BLaER1 treated with 17β-estradiol and CSF1 and Interleukin-3, amounts not matched to agents 10 nM and 100 nM (cell line): ENCODE measurements at regions not wholly inside any gene's neighbourhood (a gene's known extent, or its start where the extent isn't known, plus 50 kb on each side); places are given as distances from the start of the nearest gene placed in this dataset.
"Not testable (repeated sequence)": the region's sequence is repeated elsewhere in the genome, so short reads cannot be mapped to it uniquely, and the experiment has no call there.

Experiments
- H3K27ac ChIP-seq, 11 experiments: shearing (Covaris generic); formaldehyde crosslinking; 2 replicates each; pipeline ENCODE4 v1.8.1; 2022
- H3K27me3 ChIP-seq, 11 experiments: shearing (Covaris generic); formaldehyde crosslinking; 2 replicates each; pipeline ENCODE4 v1.8.1; 2022
- H3K36me3 ChIP-seq, 11 experiments: shearing (Covaris generic); formaldehyde crosslinking; 2 replicates each; pipeline ENCODE4 v1.8.1; 2022
- H3K4me1 ChIP-seq, 10 experiments: shearing (Covaris generic); formaldehyde crosslinking; 2 replicates each; pipeline ENCODE4 v1.8.1; 2022
- H3K4me2 ChIP-seq, 11 experiments: shearing (Covaris generic); formaldehyde crosslinking; 2 replicates each; pipeline ENCODE4 v1.8.1; 2022
- H3K4me3 ChIP-seq, 10 experiments: shearing (Covaris generic); formaldehyde crosslinking; 2 replicates each; pipeline ENCODE4 v1.8.1; 2022
- H3K9ac ChIP-seq, 11 experiments: shearing (Covaris generic); formaldehyde crosslinking; 2 replicates each; pipeline ENCODE4 v1.8.1; 2022
- H3K9me3 ChIP-seq, 11 experiments: shearing (Covaris generic); formaldehyde crosslinking; replicated peaks in 1 of 11; 2 replicates each; pipeline ENCODE4 v1.8.1; 2022
- H4K20me1 ChIP-seq, 11 experiments: shearing (Covaris generic); formaldehyde crosslinking; 2 replicates each; pipeline ENCODE4 v1.8.1; 2022
- Cebpa-rat ChIP-seq, 11 experiments: shearing (Covaris generic); IDR thresholded peaks; 2 replicates each; pipeline ENCODE4 v1.8.1; 2022

DNA sequence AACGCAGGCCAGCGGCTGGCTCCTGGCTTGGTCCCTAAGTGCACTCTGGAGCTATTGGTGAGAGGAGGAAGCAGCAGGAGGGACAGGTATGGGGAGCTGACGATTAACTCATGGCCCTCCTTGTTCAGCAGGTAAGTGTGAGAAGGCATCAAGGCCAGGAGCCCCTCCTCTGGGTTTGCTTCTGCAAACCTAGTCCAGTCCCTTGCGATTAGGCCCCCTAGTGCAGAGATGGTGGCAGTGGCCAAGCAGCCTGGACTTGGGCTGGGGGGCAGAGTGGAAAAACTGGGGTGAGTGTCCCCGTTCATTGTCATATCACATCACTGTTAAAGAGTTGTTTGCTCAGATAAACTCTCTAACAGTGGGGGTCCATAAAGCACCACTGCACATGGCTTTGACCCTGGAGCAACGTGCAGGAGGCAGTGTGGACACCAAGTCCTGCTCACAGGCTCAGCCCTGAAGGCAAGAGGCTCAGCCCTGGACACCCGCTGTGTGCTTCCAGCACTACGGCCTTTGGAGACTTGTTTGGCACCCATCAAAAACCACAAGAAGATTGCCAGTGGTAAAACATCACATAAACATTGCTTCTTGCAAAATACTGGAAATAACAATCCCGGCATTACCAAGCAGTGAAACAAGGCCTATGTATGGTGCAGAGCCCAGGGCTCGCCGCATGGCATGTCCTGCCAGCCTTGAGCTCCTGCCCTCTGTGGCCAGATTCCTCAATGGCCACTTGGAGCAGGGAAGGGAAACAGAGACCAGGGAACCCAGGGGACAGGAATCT lies 184.3 kb upstream of the RTL1 start:
- H3K27me3 ChIP-seq = no peaks in the 10 kb centered on the region
- no peak for TF ChIP-seq Cebpa-rat (IDR thresholded peaks at IDR 0.05)
- no peak overlapping the region for H3K4me3 ChIP-seq
- H3K9ac ChIP-seq = no peak overlapping the region
- no peaks in the 10 kb centered on the region for H3K36me3 ChIP-seq
- H3K4me1 ChIP-seq = peaks cover 0 to 3% (median 0%) of the 10 kb centered on the region in 10 experiments; a peak in 2 of 20 replicates
- no peak overlapping the region for H3K27ac ChIP-seq
- no peak overlapping the region for H3K4me2 ChIP-seq
- H4K20me1 ChIP-seq = no peaks in the 10 kb centered on the region; a peak in 1 of 22 replicates
- H3K9me3 ChIP-seq = peaks cover 0 to 15% (median 4%) of the 10 kb centered on the region in 11 experiments; a peak in 8 of 22 replicates

DNA sequence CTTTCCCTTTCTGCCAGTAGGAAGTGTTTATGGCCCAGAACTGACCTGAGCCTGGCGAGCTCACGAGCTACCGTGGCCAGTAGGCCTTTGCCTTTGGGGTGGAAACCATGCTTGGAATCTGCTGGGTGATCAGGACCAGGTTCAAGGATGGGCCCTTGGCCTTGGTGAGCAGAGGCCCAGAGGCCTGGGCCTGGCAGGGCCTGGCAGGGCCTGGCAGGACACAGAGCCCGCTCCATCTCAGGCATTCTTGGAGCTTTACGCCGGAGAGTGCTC lies 184.8 kb upstream of the RTL1 start:
- TF ChIP-seq Cebpa-rat (IDR thresholded peaks at IDR 0.05) = no peak
- no peak overlapping the region for H3K4me2 ChIP-seq
- peaks cover 0 to 10% (median under 1%) of the 10 kb centered on the region in 11 experiments; a peak in 6 of 22 replicates for H3K9me3 ChIP-seq
- no peaks in the 10 kb centered on the region for H3K36me3 ChIP-seq
- no peak overlapping the region for H3K27ac ChIP-seq
- H3K9ac ChIP-seq = no peak overlapping the region
- H3K27me3 ChIP-seq = no peaks in the 10 kb centered on the region
- H4K20me1 ChIP-seq = no peaks in the 10 kb centered on the region; a peak in 1 of 22 replicates
- H3K4me1 ChIP-seq = peaks cover 0 to 3% (median 0%) of the 10 kb centered on the region in 10 experiments; a peak in 2 of 20 replicates
- no peak overlapping the region for H3K4me3 ChIP-seq

- no peaks in the 10 kb centered on the region; a peak in 1 of 22 replicates for H4K20me1 ChIP-seq
- no peak for TF ChIP-seq Cebpa-rat (IDR thresholded peaks at IDR 0.05)
- H3K9me3 ChIP-seq = peaks cover 0 to 6% (median 0%) of the 10 kb centered on the region in 11 experiments; a peak in 3 of 22 replicates
- peaks cover 0 to under 1% (median 0%) of the 10 kb centered on the region in 10 experiments; a peak in 2 of 20 replicates for H3K4me1 ChIP-seq
- H3K27ac ChIP-seq = no peak overlapping the region
- no peak overlapping the region for H3K4me3 ChIP-seq
- no peak overlapping the region for H3K9ac ChIP-seq
- no peaks in the 10 kb centered on the region for H3K36me3 ChIP-seq
- no peaks in the 10 kb centered on the region for H3K27me3 ChIP-seq
- no peak overlapping the region for H3K4me2 ChIP-seq
Measured at GRCh38 chr14:101088714-101089113, 185.2 kb upstream of the RTL1 start.

DNA sequence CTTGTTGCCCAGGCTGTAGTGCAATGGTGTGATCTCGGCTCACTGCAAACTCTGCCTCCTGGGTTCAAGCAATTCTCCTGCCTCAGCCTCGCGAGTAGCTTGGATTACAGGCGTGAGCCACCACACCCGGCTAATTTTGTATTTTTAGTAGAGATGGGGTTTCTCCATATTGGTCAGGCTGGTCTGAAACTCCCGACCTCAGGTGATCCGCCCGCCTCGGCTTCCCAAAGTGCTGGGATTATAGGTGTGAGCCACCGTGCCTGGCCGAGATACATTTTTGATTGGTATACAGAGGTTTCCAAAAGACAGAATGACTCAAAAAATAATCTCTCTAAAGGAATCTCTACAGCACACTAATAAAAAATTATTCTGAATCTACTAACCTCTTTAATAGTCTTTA lies 187.0 kb upstream of the RTL1 start:
- not testable (repeated sequence) for H3K4me2 ChIP-seq, H3K27ac ChIP-seq, H3K9ac ChIP-seq, H3K4me3 ChIP-seq, H4K20me1 ChIP-seq, H3K4me1 ChIP-seq, H3K36me3 ChIP-seq, H3K27me3 ChIP-seq, H3K9me3 ChIP-seq

DNA sequence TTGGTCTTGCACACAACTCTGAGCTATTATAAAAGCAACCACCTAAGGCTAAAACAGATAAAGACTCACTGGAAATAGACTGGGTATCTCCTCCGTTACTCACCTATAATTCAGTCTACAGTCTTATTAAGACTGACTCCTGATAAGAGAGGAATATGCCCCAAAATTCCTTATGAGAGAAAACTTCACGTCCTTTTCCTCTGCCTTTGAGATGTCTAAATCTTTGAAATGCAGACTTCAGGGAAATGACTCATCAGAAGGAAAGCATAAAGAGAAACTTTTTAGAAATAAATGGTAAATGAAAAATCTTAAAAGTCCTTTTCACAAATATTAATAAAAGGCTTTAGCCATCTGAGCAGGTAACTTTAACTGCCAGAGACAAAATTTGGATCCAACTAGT lies 187.5 kb upstream of the RTL1 start:
- no peak for TF ChIP-seq Cebpa-rat (IDR thresholded peaks at IDR 0.05)
- Histone ChIP-seq H3K27ac (no peak overlapping the region), H3K9me3 (no peaks in the 10 kb centered on the region), H3K9ac (no peak overlapping the region), H3K4me2 (no peak overlapping the region), H3K27me3 (no peaks in the 10 kb centered on the region), H3K4me1 (no peaks in the 10 kb centered on the region; a peak in 1 of 20 replicates), H3K36me3 (no peaks in the 10 kb centered on the region), H4K20me1 (no peaks in the 10 kb centered on the region; a peak in 1 of 22 replicates), H3K4me3 (no peak overlapping the region)

- H3K4me3 ChIP-seq, H3K36me3 ChIP-seq, H3K27me3 ChIP-seq, H3K4me1 ChIP-seq, H3K9me3 ChIP-seq, H3K9ac ChIP-seq, H4K20me1 ChIP-seq, H3K27ac ChIP-seq, H3K4me2 ChIP-seq: not testable (repeated sequence)
Measured at GRCh38 chr14:101094916-101095315, 191.4 kb upstream of the RTL1 start.

DNA sequence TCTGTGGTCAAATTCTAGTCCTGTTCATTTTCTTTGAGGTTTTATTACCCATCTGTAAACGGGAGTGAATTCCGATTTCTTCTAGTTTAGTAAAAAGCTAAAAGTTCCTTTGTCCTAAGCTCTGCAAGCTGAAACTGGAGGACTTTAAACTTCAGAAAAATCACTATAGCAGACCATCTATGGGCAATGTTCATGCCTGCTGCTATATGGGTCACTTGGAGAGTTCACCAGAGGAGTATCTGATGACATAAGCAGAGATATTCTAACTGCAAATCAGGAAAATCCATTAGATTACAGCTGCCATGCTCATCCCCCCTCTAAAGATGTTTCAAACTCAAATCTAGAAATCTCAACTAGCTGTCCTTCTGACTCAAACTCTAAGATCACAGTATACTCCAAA lies 193.0 kb upstream of the RTL1 start:
- TF ChIP-seq Cebpa-rat (IDR thresholded peaks at IDR 0.05) = no peak
- H3K4me1 ChIP-seq = no peaks in the 10 kb centered on the region
- no peaks in the 10 kb centered on the region for H3K27me3 ChIP-seq
- H3K9ac ChIP-seq = no peak overlapping the region
- no peak overlapping the region for H3K27ac ChIP-seq
- H4K20me1 ChIP-seq = no peaks in the 10 kb centered on the region
- H3K36me3 ChIP-seq = no peaks in the 10 kb centered on the region
- H3K4me3 ChIP-seq = no peak overlapping the region
- H3K4me2 ChIP-seq = no peak overlapping the region
- H3K9me3 ChIP-seq = peaks cover 13 to 17% (median 14%) of the 10 kb centered on the region in 11 experiments

GRCh38 chr14:101097109-101097793 lies 193.7 kb upstream of the RTL1 start:
- Histone ChIP-seq H3K27me3 (no peaks in the 10 kb centered on the region), H3K4me2 (no peak overlapping the region), H4K20me1 (no peaks in the 10 kb centered on the region), H3K4me1 (no peaks in the 10 kb centered on the region), H3K27ac (no peak overlapping the region), H3K36me3 (no peaks in the 10 kb centered on the region), H3K9ac (no peak overlapping the region), H3K4me3 (no peak overlapping the region), H3K9me3 (peaks cover 13 to 17% (median 14%) of the 10 kb centered on the region in 11 experiments)
- TF ChIP-seq Cebpa-rat (IDR thresholded peaks at IDR 0.05) = no peak

DNA sequence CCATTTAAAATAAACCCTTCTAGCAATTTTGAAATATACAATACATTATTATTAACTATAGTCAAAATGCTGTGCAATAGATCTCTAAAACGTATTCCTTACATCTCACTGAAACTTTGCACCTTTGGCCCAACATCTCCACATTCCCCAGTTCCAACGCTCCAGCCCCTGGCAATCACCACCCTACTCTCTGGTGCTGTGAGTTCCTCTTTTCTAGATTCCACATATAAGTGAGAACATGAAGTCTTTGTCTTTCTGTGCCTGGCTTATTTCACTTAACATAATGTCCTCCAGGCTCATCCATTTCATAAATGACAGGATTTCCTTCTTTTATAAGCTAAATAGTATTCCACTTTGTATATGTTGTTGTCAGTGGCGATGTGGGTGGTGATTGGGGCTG lies 194.7 kb upstream of the RTL1 start:
- no peaks in the 10 kb centered on the region for H4K20me1 ChIP-seq
- H3K4me3 ChIP-seq = no peak overlapping the region
- H3K9ac ChIP-seq = no peak overlapping the region
- no peak for TF ChIP-seq Cebpa-rat (IDR thresholded peaks at IDR 0.05)
- H3K4me2 ChIP-seq = no peak overlapping the region
- no peak overlapping the region for H3K27ac ChIP-seq
- H3K27me3 ChIP-seq = no peaks in the 10 kb centered on the region
- H3K36me3 ChIP-seq = no peaks in the 10 kb centered on the region
- peaks cover 13 to 17% (median 14%) of the 10 kb centered on the region in 11 experiments for H3K9me3 ChIP-seq
- H3K4me1 ChIP-seq = no peaks in the 10 kb centered on the region

GRCh38 chr14:101098641-101099040 lies 195.1 kb upstream of the RTL1 start:
- Histone ChIP-seq H3K9me3 (peaks cover 13 to 17% (median 14%) of the 10 kb centered on the region in 11 experiments), H4K20me1 (no peaks in the 10 kb centered on the region), H3K27ac (no peak overlapping the region), H3K27me3 (no peaks in the 10 kb centered on the region), H3K36me3 (no peaks in the 10 kb centered on the region), H3K9ac (no peak overlapping the region), H3K4me1 (no peaks in the 10 kb centered on the region), H3K4me2 (no peak overlapping the region), H3K4me3 (no peak overlapping the region)
- no peak for TF ChIP-seq Cebpa-rat (IDR thresholded peaks at IDR 0.05)
